ENCODE measurements at regions not wholly inside any gene's neighbourhood (a gene's known extent, or its start where the extent isn't known, plus 50 kb on each side); places are given as distances from the start of the nearest gene placed in this dataset.

- intact Hi-C loops (cut with DNase I), result no loop called here
- no peak for DNase-seq (ENCODE audit: low spot score)
These were observed 155.4 kb downstream of the TLR5 start for GRCh38 chr1:222987674-222988076.

GRCh38 chr1:222989443-222989842, 153.6 kb downstream of the TLR5 start:
- DNase-seq (ENCODE audit: low spot score), result no peak
- intact Hi-C loops (cut with DNase I), result loop anchor here in 1 of 2 donors (1.0 kb wide), 1 partner anchor 35 kb away; no protein-coding TSS in a partner anchor

- intact Hi-C loops (cut with DNase I), result no loop called here
- no peak for DNase-seq (ENCODE audit: low spot score)
These were observed 151.9 kb downstream of the TLR5 start for GRCh38 chr1:222991177-222991576.

- DNase-seq (ENCODE audit: low spot score), result no peak
- intact Hi-C loops (cut with DNase I), result no loop called here
These were observed 151.1 kb downstream of the TLR5 start for GRCh38 chr1:222991908-222992307.

GRCh38 chr1:222994511-222995235, 148.4 kb downstream of the TLR5 start:
- no peak for DNase-seq (ENCODE audit: low spot score)
- intact Hi-C loops (cut with DNase I), result no loop called here

- DNase-seq (ENCODE audit: low spot score), result no peak
- intact Hi-C loops (cut with DNase I), result no loop called here
These were observed 147.8 kb downstream of the TLR5 start for GRCh38 chr1:222995236-222995580.

- intact Hi-C loops (cut with DNase I), result no loop called here
- no peak for DNase-seq (ENCODE audit: low spot score)
These were observed 147.3 kb downstream of the TLR5 start for GRCh38 chr1:222995620-222996309.

- intact Hi-C loops (cut with DNase I), result no loop called here
- DNase-seq (ENCODE audit: low spot score), result no peak
These were observed 146.6 kb downstream of the TLR5 start for GRCh38 chr1:222996310-222996975.

GRCh38 chr1:223000632-223001031, 142.4 kb downstream of the TLR5 start:
- intact Hi-C loops (cut with DNase I), result no loop called here
- DNase-seq (ENCODE audit: low spot score), result no peak

GRCh38 chr1:223001653-223002634, 141.1 kb downstream of the TLR5 start:
- intact Hi-C loops (cut with DNase I), result no loop called here

GRCh38 chr1:223003549-223003948, 139.5 kb downstream of the TLR5 start:
- DNase-seq (ENCODE audit: low spot score), result no peak
- intact Hi-C loops (cut with DNase I), result no loop called here

More at GRCh38 chr1:223001653-223002634, 141.1 kb downstream of the TLR5 start:
- DNase-seq (ENCODE audit: low spot score), result no peak

- intact Hi-C loops (cut with DNase I), result no loop called here
- no peak for DNase-seq (ENCODE audit: low spot score)
These were observed 136.7 kb downstream of the TLR5 start for GRCh38 chr1:223006371-223006770.

GRCh38 chr1:223006917-223007648, 136.0 kb downstream of the TLR5 start:
- no peak for DNase-seq (ENCODE audit: low spot score)

GRCh38 chr1:223007935-223008334, 135.1 kb downstream of the TLR5 start:
- intact Hi-C loops (cut with DNase I), result no loop called here
- DNase-seq (ENCODE audit: low spot score), result no peak

More at GRCh38 chr1:223006917-223007648, 136.0 kb downstream of the TLR5 start:
- intact Hi-C loops (cut with DNase I), result no loop called here

- no peak for DNase-seq (ENCODE audit: low spot score)
- intact Hi-C loops (cut with DNase I), result no loop called here
These were observed 134.2 kb downstream of the TLR5 start for GRCh38 chr1:223008808-223009207.

GRCh38 chr1:223009406-223009805, 133.6 kb downstream of the TLR5 start:
- no peak for DNase-seq (ENCODE audit: low spot score)
- intact Hi-C loops (cut with DNase I), result no loop called here

- intact Hi-C loops (cut with DNase I), result no loop called here
- DNase-seq (ENCODE audit: low spot score), result no peak
These were observed 132.2 kb downstream of the TLR5 start for GRCh38 chr1:223010582-223011504.

GRCh38 chr1:223011505-223011856, 131.6 kb downstream of the TLR5 start:
- DNase-seq (ENCODE audit: low spot score), result no peak
- intact Hi-C loops (cut with DNase I), result no loop called here
